ENCODE measurements at regions not wholly inside any gene's neighbourhood (a gene's known extent, or its start where the extent isn't known, plus 50 kb on each side); places are given as distances from the start of the nearest gene placed in this dataset.
A peak's percentile ranks its signal among the peaks of the same experiment; 100 is the strongest.

GRCh38 chr2:187274146-187274545, 173.9 kb downstream of the CALCRL start:
- no peak for DNase-seq (ENCODE audit: low read depth, low spot score)

DNA sequence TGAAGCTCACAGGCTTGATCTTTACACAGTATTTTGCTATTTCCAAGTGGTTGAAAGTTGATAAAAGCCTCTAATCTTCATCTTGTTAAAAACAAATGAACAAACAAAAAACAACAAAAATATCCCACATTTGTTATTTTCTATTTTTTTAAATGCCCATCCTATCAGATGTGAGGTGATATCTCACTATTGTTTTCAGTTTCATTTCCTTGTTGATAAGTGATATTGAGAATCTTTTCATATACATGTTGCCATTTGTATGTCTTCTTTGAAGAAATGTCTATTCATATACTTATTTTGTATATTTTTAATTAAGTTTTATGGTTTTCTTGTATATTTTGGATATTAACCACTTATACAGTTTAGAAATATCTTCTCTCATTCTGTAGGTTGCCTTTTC, 175.8 kb downstream of the CALCRL start:
- no peak for DNase-seq (ENCODE audit: low read depth, low spot score)

- no peak for DNase-seq (ENCODE audit: low read depth, low spot score)
These were observed 176.2 kb downstream of the CALCRL start for GRCh38 chr2:187271825-187272224.

DNA sequence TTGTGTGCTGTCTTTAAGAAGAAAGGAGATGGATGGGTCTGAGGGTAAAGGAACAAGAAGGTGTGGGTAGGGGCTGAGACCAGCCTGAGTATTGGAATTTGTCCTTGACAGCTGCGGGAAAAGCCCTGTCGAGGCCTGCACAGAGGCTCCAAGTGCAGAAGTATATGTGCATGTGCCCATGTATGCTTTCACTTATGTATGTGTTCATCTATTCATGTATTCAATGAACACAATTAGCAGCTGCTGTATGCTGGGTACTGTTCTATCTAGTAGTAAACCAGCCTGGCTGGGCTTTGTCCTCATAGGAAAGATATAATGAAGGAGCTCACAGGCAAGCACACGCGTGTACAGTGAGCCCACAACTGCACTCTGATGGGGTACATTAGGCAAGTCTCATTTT, 181.4 kb downstream of the CALCRL start:
- DNase-seq (ENCODE audit: low read depth, low spot score), result no peak

- DNase-seq (ENCODE audit: low read depth, low spot score), result no peak
These were observed 181.9 kb downstream of the CALCRL start for GRCh38 chr2:187266147-187266546.

DNA sequence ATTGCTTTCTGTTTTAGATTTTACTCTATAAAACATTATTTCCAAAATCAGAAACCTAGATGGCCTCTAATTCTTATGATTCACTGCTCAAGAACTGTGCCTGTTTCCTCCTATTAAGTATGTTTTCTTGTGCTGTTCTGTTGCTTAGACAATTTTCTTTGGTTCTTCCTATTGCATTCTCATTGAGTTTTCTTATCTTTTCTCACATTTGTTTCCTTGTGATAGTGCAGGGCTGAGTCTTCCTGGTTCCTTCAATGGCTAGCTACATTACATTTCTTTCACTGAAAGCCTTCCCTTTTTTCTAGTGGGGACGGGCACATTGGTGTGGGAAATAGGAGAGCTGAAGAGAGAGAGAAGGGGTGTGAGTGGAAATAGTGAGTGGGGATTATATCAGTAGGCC, 183.4 kb downstream of the CALCRL start:
- DNase-seq (ENCODE audit: low read depth, low spot score), result peak; percentile 94

DNA sequence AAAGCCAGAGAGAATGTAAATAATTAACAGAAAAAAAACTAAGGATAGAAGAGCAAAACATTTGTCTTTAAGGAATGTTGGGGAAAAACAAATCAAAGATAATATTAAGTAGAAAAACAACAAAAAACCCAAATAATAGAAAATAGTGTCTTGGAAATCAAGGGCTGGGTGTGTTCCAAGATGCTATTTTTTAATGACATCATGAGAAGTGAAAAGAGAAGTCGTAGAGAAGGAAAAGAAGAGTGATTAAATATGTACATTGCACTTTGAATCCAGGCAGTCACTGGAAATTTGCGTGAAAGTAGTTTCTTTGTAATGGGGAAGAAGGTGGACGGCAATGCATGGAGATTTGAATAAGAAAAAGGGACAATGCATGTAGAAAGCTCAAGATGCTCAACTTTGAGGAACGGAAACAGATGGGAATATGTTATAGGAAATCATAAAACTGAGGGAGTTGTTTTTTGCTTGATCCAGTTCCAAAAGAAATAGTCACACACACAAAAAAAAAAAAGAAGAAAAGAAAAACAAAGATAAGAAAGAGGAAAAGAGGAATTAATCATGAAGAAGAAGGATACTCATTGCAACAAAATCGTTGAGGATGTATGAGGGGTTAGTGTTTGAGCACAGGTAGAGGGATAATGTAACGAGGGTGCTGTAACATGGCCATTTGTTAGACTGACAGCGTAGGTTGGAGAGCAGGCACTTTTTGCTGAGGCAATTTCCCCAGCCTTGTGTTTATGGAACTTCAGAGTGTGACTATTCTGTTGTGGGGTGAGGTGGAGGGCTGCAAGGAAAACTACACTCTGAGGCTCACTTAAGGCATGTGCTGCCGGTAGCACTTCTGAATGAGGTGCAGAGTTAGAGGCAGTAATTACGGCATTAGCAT, 184.1 kb downstream of the CALCRL start:
- peak; percentile 85 for DNase-seq (ENCODE audit: low read depth, low spot score)

DNA sequence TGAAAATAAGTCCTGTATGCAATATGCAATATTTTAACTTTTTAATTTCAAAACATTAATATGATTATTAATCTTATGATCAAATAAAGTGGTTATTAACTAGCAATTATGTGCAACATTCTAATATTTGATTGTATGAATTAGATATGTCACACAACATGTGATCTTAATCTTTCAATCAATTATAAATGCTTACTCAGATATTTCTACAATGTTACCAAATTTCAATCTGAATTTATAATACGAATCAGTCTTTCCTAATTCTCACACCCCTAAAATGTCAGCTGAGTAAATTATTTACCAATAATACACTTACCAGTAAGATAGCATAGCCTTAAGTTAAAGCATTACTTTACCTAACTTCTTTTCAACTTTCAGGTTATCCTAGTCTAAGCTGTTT, 186.3 kb downstream of the CALCRL start:
- no peak for DNase-seq (ENCODE audit: low read depth, low spot score)

GRCh38 chr2:187252063-187252462, 196.0 kb downstream of the CALCRL start:
- DNase-seq (ENCODE audit: low read depth, low spot score), result no peak

- no peak for DNase-seq (ENCODE audit: low read depth, low spot score)
These were observed 197.9 kb downstream of the CALCRL start for GRCh38 chr2:187250137-187250536.

DNA sequence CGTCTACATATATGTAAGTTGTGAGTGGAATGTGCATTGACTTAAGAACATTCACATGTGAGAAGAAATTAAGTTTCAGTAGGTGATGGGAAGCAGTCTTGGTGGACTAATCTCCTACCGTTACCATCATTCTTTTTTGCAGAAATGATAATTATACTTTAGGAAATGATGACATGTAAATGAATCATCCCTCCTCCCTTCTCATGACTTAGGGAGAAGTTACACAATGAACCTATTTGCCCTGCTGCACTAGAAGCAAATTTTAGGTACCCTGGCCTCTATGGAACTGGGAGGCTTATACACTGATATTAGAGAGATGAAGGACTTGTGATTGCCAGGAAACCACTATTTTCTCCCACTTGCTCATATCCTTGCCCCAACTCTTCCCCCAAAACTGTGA, 214.2 kb downstream of the CALCRL start:
- DNase-seq (ENCODE audit: low read depth, low spot score), result no peak

GRCh38 chr2:187232749-187233148, 215.3 kb downstream of the CALCRL start:
- no peak for DNase-seq (ENCODE audit: low read depth, low spot score)

DNA sequence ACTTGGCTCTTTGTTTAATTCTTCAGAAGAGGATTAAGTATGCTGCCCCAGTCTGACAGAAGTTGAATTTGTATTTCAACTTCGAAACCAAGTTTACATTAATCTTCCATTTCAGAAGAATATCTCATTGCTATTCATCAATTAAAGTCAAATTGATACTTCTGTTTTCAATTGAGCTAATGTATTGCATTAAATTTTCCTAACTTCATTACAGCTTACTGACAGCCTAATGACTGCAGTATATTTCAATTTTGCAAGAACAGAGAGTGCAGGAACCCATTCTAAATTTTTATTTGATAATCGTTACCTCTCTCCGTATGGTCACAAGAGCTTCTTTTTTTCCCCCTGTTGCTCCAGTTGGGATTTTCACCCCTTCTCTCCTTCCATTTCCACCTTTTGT, 218.0 kb downstream of the CALCRL start:
- no peak for DNase-seq (ENCODE audit: low read depth, low spot score)

GRCh38 chr2:187228986-187229385, 219.1 kb downstream of the CALCRL start:
- DNase-seq (ENCODE audit: low read depth, low spot score), result no peak

GRCh38 chr2:187224989-187225388, 223.1 kb downstream of the CALCRL start:
- no peak for DNase-seq (ENCODE audit: low read depth, low spot score)

GRCh38 chr2:187220071-187220470, 228.0 kb downstream of the CALCRL start:
- DNase-seq (ENCODE audit: low read depth, low spot score), result no peak

- DNase-seq (ENCODE audit: low read depth, low spot score), result no peak
These were observed 232.4 kb downstream of the CALCRL start for GRCh38 chr2:187215532-187216240.

GRCh38 chr2:187214306-187214705, 233.7 kb downstream of the CALCRL start:
- no peak for DNase-seq (ENCODE audit: low read depth, low spot score)

GRCh38 chr2:187213798-187214197, 234.3 kb downstream of the CALCRL start:
- no peak for DNase-seq (ENCODE audit: low read depth, low spot score)

DNA sequence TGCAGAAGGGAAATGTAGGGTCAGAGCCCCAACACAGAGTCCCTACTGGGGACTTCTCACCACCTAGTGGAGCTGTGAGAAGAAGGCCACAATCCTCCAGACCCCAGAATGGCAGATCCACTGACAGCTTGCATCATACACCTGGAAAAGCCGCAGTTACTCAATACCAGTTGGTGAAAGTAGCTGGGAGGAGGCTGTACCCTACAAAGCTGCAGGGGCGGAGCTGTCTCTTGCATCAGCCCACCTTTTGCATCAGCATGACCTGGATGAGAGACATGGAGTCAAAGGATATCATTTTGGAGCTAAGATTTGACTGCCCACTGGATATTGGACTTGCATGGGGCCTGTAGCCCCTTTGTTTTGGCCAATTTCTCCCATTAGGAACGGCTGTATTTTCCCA, 237.3 kb downstream of the CALCRL start:
- DNase-seq (ENCODE audit: low read depth, low spot score), result no peak

DNA sequence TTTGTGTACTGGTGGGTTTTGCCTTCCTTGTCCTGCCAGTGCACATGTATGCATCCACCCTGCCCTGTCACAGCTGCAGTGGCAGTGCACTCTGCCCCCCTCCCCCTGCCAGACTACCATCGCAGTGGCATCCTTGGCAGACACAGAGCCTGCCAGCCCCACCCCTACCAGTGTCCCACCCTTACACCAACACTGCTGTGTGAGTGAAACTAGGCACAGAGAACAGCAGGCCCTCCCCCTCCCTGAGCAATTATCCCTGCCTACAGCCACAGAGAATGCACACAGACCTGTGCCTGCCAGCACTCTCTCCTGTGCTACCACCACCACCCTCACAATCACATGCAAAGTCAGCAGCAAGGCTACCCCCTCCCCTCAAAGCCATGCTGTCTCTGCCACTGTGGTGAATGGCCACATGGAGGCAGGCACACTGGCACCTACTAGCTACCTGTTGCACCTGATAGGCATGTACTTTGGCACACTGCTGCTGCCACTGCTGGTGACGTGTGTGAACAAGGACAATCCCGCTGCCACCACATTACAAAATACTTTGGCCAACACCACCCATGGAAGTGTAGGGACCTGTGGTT, 239.8 kb downstream of the CALCRL start:
- DNase-seq (ENCODE audit: low read depth, low spot score), result no peak

GRCh38 chr2:187207126-187207525, 240.9 kb downstream of the CALCRL start:
- DNase-seq (ENCODE audit: low read depth, low spot score), result no peak

All from pulmonary artery endothelial cell (primary cell).